GM18517 (cell line): ENCODE measurements at regions not wholly inside any gene's neighbourhood (a gene's known extent, or its start where the extent isn't known, plus 50 kb on each side); places are given as distances from the start of the nearest gene placed in this dataset.

Experiments used
- ATAC-seq: cut with Tn5 transposase; IDR thresholded peaks from one replicate; pipeline ENCODE4 v1.9.1; 2021; ENCODE audit warnings: mild to moderate bottlenecking, moderate library complexity; ENCODE audit not compliant: unreplicated experiment

- ATAC-seq = no peak
Observed at GRCh38 chr17:79379700-79380445, 231.0 kb downstream of the RBFOX3 start.

GRCh38 chr17:79377230-79377786 is 233.5 kb downstream of the RBFOX3 start:
- no peak for ATAC-seq

GRCh38 chr17:79374807-79375206 is 236.0 kb downstream of the RBFOX3 start:
- no peak for ATAC-seq

- no peak for ATAC-seq
Observed at GRCh38 chr17:79374087-79374689, 236.7 kb downstream of the RBFOX3 start.

- no peak for ATAC-seq
Observed at GRCh38 chr17:79372470-79373238, 238.2 kb downstream of the RBFOX3 start.

- ATAC-seq = no peak
Observed at GRCh38 chr17:79371984-79372383, 238.9 kb downstream of the RBFOX3 start.

GRCh38 chr17:79370594-79370993 is 240.3 kb downstream of the RBFOX3 start:
- ATAC-seq = no peak

GRCh38 chr17:79370126-79370525 is 240.7 kb downstream of the RBFOX3 start:
- no peak for ATAC-seq

GRCh38 chr17:79369532-79369931 is 241.3 kb downstream of the RBFOX3 start:
- no peak for ATAC-seq

GRCh38 chr17:79369001-79369400 is 241.8 kb downstream of the RBFOX3 start:
- no peak for ATAC-seq

GRCh38 chr17:79368521-79368920 is 242.3 kb downstream of the RBFOX3 start:
- no peak for ATAC-seq

GRCh38 chr17:79366988-79367571 is 243.8 kb downstream of the RBFOX3 start:
- ATAC-seq = no peak

GRCh38 chr17:79365836-79366770 is 244.7 kb downstream of the RBFOX3 start:
- no peak for ATAC-seq

- no peak for ATAC-seq
Observed at GRCh38 chr17:79365351-79365750, 245.5 kb downstream of the RBFOX3 start.

GRCh38 chr17:79364315-79365094 is 246.3 kb downstream of the RBFOX3 start:
- no peak for ATAC-seq

GRCh38 chr17:79363552-79364275 is 247.1 kb downstream of the RBFOX3 start:
- no peak for ATAC-seq

- no peak for ATAC-seq
Observed at GRCh38 chr17:79362772-79363305, 248.0 kb downstream of the RBFOX3 start.
